ENCODE measurements at regions not wholly inside any gene's neighbourhood (a gene's known extent, or its start where the extent isn't known, plus 50 kb on each side); places are given as distances from the start of the nearest gene placed in this dataset.
"Not testable (repeated sequence)": the region's sequence is repeated elsewhere in the genome, so short reads cannot be mapped to it uniquely, and the experiment has no call there.

DNA sequence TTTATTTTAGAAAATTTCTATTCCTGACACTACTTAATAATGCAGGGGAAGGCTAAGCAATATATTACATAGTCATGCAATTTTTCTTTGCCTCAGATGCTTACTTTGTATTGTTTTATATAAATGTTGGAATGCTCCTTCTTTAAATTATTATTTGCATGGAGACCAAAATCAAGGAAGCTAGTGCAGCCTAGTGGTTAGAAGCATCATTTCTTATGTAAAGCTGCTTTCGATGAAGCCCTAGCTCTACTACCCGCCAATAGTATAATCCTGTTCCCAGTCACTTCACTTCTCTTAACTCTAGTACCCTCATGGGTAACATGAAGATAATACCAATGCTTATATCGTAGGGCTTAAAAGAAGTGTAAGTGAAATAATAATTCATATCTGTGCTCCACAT, 198.9 kb downstream of the LRATD1 start:
- no peak for DNase-seq

DNA sequence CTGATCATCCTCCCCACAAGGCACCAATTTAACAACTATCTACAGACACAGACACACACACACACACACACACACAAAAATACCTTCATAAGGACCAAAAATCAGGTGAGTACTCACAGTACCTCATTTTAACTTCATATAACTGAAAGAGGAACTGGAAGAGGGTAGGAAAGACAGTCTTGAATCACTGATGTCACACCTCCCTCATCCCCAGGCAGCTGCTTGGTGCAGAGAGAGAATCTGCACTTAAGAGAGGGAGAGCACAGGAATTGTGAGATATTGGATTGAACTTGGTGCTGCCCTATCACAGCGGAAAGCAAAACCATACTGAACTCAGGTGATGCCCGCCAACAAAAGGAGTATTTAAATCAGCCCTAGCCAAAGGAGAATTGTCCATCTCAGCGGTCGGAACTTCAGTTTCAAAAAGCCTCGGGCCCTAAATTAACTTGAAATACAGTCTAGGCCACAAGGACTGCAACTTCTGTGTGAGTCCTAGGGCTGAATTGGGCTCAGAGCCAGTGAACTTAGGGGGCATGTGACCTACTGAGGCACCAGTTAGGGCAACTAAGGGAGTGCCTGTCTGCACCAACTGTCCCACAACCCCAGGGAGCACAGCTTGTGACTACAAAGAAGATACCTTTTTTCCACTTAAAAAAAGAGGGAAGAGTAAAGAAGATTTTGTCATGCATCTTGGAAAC, 211.1 kb downstream of the LRATD1 start:
- no peak for DNase-seq

DNA sequence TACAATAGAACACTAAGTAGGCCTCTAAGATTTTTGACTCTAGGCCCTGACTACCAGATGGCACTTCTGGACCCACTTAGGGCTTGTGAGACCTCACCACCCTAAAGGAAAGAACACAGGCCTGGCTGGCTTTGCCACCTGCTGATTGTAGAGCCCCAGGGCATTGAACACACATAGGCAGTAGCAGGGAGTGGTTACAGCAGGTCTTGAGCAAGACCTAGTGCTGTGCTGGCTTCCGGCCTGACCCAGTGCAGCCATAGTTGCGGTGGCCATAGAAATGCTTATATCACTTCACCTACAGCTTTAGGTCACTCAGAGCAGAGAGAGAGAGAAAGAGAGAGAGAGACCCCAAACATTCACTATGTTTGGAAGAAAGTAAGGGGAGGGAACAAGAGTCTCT, 223.2 kb downstream of the LRATD1 start:
- no peak for DNase-seq

DNA sequence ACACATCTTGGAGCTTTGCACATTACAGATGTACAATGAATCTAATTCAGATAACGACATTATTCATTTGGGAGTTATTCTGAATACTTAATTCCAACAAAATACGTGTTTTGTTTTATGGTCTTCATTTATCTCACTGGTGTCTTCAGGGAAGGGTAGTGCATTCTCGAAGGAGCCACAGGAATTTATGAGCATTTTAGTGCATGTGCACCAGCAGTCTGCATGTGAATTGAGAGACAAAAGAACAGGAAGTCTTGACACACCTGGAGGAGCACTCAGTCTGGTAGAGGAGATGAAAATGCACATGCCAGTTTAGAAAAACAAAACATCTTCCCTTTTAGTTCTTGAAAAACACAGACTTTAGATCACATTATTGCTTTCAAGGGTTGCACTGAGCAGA, 228.7 kb downstream of the LRATD1 start:
- no peak for DNase-seq

DNA sequence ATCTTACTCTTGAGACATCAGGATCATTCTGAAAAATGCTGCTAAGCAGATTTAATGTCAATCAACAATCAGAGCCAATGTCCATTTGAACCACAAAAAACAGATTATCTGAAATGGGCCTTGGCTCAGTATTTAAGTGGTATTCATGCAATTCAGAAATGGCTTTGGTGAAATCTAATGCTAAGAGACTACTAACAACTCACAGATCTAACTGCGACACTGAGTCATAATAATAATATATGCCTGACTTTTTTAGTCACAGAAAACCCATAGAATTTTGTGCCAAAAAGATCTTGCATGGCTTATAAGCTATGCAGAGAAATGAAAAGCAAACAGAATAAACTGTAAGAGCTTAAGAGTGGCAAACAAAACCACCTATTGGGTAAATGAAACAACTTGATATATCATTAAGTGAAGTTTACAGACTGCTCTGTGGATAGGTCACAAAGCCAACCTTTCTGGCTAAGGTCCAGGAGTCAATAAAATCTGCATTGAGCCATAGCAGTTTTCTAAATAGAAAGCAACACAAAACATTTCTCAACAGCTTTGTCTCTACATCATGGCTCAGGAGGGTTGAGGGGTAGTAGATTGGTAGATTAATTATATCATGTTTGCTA, 234.3 kb downstream of the LRATD1 start:
- no peak for DNase-seq

DNA sequence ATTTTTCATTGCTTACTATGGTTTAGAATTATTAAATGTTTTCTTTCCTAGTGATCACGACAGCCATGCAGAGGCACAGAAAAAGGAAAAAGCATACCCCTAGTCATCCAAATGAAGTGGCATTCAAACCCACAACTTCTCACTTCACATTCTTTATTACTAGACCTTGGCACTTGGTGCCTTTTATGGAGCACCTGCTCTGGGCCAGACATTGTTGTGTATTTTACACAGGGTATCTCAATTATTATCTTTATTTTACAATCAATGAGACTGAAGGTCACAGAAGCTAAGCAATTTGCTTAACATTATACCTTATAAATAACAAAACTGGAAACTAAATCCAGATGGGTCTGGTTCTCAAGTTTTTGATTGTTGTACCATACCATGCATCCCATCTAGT, 235.3 kb downstream of the LRATD1 start:
- no peak for DNase-seq

DNA sequence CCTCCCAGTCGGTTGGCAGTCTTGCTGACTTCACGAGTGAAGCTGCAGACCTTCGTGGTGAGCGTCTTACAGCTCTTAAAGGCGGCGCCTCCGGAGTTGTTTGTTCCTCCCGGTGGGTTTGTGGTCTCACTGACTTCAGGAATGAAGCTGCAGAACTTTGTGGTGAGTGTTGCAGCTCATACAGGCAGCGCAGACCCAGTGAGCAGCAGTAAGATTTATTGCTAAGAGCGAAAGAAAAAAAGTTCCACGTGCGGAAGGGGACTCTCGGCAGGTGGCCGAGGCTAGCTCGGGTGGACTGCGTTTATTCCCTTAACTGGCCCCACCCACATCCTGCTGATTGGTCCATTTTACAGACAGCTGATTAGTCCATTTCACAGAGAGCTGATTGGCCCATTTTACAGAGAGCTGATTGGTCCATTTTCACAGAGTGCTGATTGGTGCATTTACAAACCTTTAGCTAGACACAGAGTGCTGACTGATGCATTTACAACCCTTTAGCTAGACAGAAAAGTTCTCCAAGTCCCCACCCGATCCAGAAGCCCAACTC, 240.3 kb downstream of the LRATD1 start:
- DNase-seq, result no peak

DNA sequence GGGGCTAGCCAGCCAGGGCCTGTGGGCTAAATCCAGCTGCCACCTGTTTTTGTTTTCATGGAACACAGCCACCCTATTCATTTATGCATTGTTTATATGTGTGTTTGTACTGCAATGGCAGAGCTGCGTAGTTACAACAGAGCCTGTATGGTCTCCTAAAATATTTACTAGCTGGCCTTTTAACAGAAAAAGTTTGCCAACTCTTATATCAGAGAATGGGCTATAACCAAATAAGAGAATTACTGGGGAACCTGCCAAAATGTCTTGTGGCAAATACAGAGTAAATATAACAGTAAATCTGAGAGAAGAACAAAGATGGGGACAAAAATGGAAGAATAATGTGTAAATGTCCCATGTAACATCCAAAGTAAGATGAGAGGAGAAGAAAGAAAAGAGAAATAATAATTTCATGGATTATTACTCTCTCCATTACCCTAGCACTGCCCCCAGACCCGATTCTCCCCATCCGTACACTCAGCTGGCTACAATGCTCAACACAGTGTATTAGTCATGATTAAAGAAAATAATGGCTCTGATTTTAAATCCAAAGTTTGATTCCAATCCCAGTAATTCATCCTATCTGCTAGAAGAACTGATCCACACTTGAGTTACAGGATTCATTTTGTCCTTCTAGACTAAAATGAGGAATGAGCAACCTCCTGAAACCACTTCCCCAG, 249.3 kb downstream of the LRATD1 start:
- DNase-seq, result no peak

DNA sequence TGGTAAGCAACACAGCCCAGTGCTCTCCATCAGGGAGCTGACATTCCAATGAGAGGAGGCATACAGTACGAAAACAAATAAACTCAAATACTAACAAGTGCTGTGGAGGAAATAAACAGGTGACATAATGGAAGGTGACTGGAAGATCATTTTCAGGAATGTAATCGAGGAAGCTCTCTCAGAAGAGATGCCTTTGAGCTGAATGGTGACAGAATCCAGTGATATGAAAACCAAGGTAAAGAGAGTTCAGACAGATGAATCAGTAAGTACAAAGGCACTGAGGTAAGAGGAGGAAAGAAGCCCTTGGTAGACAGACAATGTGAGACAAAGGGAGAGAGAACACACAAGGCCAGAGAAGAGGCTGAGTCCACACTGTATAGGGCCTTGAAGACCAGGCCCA, 252.1 kb downstream of the LRATD1 start:
- no peak for DNase-seq

DNA sequence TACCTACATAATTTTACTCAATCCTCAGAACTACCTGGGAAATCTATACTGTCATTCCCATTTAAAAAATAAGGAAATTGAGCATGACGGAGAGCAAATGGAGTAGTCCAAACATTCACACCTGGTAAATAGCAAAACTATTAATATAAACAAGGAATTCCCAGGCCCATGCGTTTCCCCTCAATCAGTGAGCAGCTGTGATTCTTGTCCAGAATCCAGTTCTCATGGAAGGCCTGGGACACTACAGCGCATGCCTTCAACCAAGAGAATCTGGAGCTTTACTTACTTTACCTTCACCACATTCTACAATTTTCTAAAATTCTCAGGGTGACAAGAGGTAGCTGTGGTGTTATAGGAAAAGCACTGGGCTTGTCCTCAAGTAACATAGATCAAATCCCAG, 259.0 kb downstream of the LRATD1 start:
- no peak for DNase-seq

DNA sequence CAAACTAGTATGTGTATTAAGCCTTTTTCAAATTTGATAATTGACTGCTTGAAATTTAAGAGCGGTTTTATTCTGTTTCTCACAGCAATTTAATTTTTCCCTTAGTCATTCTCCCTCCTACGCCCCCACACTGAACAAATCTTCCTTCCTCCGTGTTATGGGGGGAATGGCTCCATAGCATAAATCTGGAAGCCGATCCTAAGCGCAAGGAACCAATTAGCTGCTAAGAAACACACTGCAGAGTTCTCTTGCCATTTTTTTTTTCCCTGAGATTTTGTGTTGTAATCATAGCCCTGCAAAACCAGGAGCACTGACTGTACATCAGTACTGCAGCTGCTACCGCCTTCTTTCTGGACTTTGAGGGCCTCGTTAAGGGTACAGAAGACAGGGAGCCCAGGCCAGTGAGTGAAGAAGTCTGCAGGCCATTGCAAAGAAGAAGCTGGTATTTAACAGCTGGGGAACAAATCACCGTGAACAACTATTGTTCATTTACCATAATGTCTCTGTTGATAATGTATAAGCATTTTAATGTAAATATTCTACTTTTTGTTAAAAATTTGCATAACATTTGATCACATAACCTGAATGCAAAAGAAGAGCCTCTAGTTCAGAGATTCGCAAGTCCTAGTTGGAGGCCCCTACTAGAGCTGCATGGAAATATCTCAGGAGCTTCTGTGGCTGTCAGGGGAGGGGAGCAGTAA, 264.0 kb downstream of the LRATD1 start:
- no peak for DNase-seq

DNA sequence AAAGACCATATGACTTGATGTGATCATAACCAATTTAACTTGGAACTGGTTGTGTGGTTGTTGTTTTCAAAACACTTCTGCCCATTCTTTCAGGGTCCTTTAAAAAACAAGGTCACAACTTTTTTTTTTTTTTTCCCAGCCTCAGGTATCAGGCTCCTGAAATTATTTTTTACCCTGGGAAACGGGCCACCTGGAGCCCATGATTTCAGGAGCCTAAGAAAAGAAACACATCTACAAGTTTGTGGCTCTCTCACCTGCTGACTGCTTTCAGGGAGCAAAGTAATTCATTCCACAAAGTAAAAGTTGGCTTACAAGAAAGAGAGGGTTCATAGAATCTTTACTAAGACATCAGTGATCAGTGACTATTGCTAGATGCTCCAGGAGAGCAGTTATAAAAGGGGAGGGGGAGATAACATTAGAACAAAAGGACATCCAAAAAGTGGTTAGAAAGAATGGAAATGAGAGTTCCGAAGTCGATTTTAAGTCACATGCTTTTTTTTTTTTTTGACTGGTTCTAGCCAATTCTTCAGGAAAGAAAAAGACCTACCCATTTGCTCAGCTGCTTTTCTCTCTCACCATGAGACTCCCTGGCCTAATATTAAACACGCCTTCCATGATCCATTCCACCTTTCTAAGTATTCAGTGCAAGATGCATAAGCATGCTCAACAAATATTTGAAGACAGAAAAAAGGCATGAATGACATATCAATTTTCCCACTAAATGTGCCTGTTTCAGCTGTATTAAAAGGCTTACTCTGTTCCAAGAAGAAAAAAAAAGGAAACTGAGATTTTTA, 267.3 kb downstream of the LRATD1 start:
- no peak for DNase-seq

DNA sequence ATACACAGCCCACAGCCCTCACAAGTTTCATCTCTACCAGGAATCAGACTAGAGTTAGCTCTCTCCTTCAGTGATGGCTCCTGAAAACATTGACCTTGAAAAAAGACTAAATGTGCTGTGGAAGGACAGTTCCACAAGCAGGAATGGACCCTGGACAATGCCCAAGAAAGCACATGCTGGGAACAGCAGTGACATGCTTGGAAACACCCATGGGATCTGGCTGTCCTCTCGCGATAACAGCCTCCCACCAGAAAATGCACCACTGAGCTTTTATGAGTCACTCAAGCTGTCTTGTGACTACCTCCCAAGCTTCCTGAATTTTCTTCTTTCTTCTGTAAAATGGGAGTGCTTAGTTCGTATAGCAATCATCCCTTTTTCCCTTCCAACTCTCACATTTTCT, 269.2 kb downstream of the LRATD1 start:
- DNase-seq, result no peak

DNA sequence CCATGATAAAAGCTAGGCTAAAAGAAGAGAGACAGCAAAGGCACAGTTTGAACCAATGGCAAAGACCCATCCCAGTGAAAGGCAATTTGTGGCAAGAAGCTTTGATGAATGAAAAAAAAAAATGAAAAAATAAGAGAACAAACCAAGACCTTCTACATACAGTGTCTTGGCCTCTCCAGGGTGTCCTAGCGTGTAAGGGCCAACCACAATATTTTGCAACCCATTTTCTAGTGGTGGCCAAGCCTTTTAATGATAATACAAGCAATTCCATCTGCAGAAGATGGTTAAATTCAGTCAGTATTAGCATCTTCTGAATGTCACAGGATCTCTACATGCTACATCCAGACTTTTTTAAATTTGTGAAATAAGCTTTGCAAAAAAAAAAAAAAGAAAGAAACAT, 270.4 kb downstream of the LRATD1 start:
- no peak for DNase-seq

DNA sequence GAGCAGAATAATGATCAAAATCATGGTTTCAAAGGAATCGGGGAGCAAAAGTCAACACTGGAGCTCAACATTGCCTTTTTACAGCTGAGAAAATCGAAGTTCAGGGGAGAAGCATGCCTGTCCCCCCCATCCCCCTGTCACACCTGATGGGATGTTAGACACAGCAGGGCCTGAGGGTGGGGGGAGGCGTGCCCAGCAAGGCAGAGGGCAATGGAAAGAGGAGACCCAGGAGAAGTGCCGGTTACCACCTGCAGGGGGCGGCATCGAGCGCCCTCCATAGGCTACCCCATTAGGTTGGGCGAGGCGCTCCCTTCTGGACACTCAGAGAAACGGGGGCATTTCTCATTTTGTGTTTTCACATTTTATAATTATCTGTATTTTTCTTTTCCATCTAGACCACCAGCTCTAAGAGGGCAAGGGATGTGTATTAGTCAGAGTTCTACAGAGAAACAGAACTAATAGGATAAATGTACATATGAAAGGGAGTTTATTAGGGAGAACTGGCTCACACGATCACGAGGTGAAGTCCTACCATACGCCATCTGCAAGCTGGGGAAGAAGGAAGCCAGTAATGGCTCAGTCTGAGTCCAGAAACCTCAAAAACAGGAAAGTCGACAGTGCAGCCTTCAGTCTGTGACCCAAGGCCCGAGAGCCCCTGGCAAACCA, 271.3 kb downstream of the LRATD1 start:
- no peak for DNase-seq

DNA sequence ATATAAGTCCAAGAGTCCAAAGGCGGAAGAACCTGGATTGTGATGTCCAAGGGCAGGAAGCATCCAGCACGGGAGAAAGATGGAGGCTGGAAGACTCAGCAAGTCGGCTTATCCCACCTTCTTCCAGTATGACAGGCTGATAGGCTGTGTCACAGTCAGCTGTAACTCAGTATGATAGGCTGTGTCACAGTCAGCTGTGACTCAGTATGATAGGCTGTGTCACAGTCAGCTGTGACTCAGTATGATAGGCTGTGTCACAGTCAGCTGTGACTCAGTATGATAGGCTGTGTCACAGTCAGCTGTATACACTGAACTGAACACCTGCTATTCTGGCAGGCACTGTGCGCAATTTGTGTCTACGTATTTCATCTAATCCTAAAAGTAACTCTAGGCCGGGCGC, 271.9 kb downstream of the LRATD1 start:
- not testable (repeated sequence) for DNase-seq

DNA sequence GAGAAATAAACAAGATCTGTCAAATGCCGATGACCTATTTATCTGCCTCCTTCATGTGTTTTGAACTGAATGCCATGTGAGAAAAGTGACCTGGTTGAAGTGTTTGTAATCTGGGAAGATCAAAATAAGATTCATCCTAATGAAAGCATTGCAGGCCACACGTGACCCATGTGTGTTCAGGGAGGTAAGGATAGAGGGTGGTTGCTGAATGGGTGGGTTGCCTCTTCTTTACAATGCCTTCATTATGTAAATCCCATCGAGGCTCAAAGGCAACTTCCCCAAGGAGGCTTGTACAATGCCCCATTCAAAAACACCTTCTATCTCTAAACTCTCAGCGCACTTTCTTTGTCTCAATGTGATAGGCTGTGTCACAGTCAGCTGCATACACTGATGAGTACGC, 273.1 kb downstream of the LRATD1 start:
- no peak for DNase-seq

DNA sequence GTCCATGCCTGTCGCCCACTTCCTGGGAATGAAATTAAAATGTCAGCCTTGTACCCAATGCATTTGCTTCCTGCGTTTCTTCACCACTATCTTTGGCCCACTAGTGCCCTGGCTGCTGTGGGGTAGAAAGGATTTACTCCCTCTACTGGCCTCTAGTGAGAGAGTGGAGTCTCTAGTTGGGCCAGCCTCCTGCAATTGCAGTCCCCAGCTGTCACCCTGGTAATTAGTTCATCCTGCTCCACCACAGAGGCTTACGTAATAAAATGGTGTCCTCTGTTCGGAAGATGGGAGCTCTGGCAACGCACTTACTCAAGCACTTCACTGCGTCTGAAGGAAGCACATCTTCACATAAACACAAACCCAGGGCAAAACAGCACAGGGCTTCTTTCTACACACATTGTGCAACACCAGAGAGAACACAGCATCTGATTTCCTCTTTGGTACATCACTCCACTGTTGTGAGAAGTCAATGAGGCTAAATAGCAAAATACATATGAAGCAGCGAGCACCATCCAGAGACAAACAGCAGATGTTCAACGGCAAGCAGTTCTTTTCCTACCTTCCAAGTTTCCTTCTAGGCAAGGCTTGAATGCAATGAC, 274.6 kb downstream of the LRATD1 start:
- DNase-seq, result no peak

DNA sequence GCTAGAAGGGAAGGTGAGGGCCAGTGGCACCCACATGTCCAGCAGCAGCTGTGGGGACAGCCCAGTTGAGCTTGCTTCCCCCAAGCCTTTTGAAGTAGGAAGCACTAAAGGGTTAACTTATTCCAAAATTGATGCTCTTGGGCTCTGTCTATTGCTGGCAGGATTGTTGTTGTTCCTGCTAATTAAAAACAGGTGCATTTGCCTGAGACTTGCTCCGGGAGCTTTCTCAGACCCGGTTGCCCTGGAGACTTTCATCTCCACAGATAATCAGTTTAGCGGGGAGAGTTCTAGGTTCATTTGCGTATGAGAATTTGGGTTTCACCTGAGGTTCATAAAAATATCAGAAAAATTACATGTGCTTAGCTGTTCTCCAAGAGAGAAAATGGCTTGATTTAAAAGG, 277.3 kb downstream of the LRATD1 start:
- no peak for DNase-seq

DNA sequence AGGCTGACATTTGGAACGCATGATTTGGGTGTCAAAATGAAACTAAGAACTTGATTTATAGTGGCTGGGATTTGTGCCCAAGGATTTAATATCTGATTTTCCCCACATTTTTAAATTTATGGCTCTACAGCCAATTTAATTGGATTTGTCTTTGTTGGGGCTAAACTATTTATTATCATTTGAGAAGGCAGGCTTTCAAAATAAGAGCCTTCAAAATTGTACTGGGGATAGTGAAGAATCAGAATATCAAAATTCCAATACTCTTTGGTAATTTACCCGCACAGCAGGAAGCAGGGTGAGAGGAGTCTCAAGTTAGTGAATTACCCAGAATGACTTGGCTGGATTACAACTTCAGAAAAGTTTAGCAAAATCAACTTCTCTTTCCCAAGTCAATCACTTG, 278.1 kb downstream of the LRATD1 start:
- no peak for DNase-seq

DNA sequence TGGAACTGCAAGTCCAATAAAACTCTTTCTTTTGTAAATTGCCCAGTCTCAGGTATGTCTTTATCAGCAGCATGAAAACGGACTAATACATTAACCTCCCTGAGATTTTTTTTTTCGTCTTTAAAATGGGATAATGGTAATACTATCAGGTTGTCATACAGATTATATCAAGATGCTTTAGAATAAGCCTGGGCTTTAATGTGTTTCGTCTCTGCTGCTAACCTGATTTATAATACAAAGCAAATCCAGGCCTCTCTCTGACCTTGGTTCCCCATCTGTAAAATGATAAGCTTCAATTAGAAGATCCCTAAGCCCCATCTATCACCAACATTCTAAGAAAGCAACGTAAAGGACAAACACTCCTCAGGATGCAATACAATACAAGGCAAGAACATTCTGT, 283.5 kb downstream of the LRATD1 start:
- DNase-seq, result no peak
